ENCODE measurements at regions not wholly inside any gene's neighbourhood (a gene's known extent, or its start where the extent isn't known, plus 50 kb on each side); places are given as distances from the start of the nearest gene placed in this dataset.

GRCh38 chr21:15592957-15593356 lies 136.8 kb upstream of the USP25 start:
- TF ChIP-seq POLR2AphosphoS5 (IDR thresholded peaks at IDR 0.05), result no peak
- TF ChIP-seq POLR2A (IDR thresholded peaks at IDR 0.05; ENCODE audit: low read depth), result no peak
- TF ChIP-seq CTCF (IDR thresholded peaks at IDR 0.05), result no peak
- TF ChIP-seq EP300 (IDR thresholded peaks at IDR 0.05), result no peak

Data from esophagus muscularis mucosa (tissue), 4 donors.